PFSK-1 (cell line): ENCODE measurements at regions not wholly inside any gene's neighbourhood (a gene's known extent, or its start where the extent isn't known, plus 50 kb on each side); places are given as distances from the start of the nearest gene placed in this dataset.

ENCODE experiments used
- FOXP2 ChIP-seq: optimal IDR thresholded peaks from 2 replicates; pipeline ENCODE3; 2011; ENCODE audit warnings: borderline replicate concordance, control low read depth, inconsistent platforms; ENCODE audit not compliant: insufficient read depth; ENCODE audit errors: extremely low read length, extremely low read depth
- POLR2AphosphoS5 ChIP-seq: IDR thresholded peaks from 2 replicates; pipeline ENCODE4 v1.6.1; 2012; ENCODE audit warnings: low read depth, mild to moderate bottlenecking, control low read depth, low read length, moderate library complexity
- REST ChIP-seq, 2 experiments: IDR thresholded peaks; 2 replicates each; pipeline versions ENCODE4 v1.6.1 to v1.8.0; 2011 to 2012; ENCODE audit warnings: low read depth in 2 of 2, low read length in 2 of 2, control low read depth in 1 of 2, inconsistent platforms in 1 of 2, mild to moderate bottlenecking in 1 of 2, moderate library complexity in 1 of 2; ENCODE audit not compliant: insufficient read depth in 1 of 2
- SIN3A ChIP-seq: IDR thresholded peaks from 2 replicates; pipeline ENCODE4 v1.6.1; 2012; ENCODE audit warnings: mild to moderate bottlenecking, low read length, moderate library complexity, borderline replicate concordance; ENCODE audit not compliant: insufficient read depth
- TAF1 ChIP-seq: IDR thresholded peaks from 2 replicates; pipeline ENCODE4 v1.6.1; 2012; ENCODE audit warnings: low read length, control low read depth, borderline replicate concordance; ENCODE audit not compliant: insufficient read depth

DNA sequence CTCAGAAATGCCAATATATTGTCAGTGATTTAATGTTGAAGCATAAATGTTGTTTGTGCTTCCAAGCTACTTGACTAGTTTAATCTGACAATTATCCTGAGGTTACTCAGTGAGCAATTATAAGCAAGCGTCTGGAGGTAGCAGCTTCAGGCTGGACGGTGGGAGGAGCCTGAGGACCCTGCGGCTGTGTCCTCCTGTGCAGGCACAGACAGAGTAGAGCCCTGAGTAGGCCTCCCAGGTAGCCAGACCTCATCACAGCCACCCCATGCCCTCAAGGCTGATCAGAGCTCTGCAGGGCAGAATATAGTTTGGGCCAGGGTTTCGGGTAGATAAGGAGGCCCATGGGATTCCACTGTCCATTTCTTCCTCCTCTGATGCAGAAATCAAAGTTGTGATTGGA, 153.6 kb downstream of the DRD1 start:
- TF ChIP-seq TAF1 (no peak), FOXP2 (no peak), REST (IDR thresholded peaks at IDR 0.05; ENCODE audit: insufficient read depth in 1 of 2, low read depth in 2 of 2, low read length in 2 of 2) (no peak), SIN3A (no peak), POLR2AphosphoS5 (no peak)

DNA sequence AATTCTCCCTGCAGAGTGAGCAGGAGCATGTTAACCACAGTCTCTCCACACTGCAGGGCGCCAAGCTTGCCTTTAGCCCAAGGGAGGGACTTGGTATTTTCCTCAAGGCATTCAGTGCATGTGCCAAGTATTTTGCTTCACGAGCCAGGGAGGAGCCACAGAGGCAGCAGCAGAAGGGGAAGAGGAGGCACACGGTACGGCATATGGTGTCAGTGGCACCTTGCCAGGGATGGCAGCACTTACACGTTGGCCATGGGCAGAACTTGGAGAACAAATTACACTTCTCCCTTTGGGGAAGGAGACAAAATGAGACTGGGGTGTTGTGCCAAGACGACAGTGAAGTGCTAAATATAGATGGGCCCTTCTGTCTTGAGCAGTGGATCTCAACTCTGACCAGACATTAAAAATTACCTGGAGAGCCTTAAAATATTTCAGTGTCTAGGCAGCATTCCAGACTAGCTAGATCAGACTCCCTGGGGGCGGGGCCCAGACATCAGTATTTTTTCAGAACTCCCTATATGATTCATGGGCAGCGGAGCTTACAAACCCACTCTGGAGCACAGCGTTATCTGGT, 155.8 kb downstream of the DRD1 start:
- TF ChIP-seq SIN3A (no peak), POLR2AphosphoS5 (no peak), TAF1 (no peak), REST (IDR thresholded peaks at IDR 0.05; ENCODE audit: insufficient read depth in 1 of 2, low read depth in 2 of 2, low read length in 2 of 2) (no peak), FOXP2 (no peak)

DNA sequence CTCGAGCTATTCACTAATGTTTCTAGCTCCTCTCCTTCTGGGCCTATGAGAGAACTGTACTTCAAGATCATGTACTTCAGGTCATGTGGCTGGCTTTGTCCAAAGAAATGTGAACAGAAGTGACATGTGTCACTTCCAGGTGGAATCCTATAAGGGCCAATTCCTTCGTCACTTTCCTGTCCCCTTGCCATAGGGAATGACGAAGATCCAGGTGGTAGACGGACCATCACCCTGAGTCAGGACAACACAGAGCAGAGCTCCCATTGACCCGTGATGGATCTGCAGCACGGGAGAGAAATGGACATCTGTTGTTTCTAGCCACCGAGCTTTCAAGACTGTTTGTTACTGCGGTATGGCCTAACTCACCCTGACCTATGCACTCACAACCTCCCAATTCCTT, 157.0 kb downstream of the DRD1 start:
- no peak for TF ChIP-seq REST (IDR thresholded peaks at IDR 0.05; ENCODE audit: insufficient read depth in 1 of 2, low read depth in 2 of 2, low read length in 2 of 2)
- TF ChIP-seq POLR2AphosphoS5, result no peak
- TF ChIP-seq FOXP2, result no peak
- no peak for TF ChIP-seq TAF1
- no peak for TF ChIP-seq SIN3A

DNA sequence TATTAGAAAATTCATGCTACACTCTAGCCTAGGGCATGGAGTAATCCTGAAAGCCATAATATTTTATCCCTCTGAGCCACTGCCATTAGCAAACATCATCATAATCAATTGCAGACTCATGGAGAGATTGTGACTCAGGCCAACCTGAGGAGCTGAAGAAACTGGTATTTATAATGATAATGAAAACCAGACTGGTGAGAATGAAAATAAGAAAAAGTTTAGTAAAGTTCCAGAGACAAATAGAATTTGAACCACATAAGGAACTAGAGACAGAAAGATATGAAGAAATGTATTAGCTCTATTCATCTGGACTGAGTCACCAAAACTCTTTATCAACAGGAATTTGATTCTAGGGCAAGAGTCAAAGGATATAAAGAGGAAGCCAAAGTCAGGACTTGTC, 158.7 kb downstream of the DRD1 start:
- no peak for TF ChIP-seq POLR2AphosphoS5
- no peak for TF ChIP-seq SIN3A
- no peak for TF ChIP-seq FOXP2
- TF ChIP-seq REST (IDR thresholded peaks at IDR 0.05; ENCODE audit: insufficient read depth in 1 of 2, low read depth in 2 of 2, low read length in 2 of 2), result no peak
- no peak for TF ChIP-seq TAF1

- TF ChIP-seq SIN3A (no peak), REST (IDR thresholded peaks at IDR 0.05; ENCODE audit: insufficient read depth in 1 of 2, low read depth in 2 of 2, low read length in 2 of 2) (no peak), FOXP2 (no peak), POLR2AphosphoS5 (no peak), TAF1 (no peak)
Observed at GRCh38 chr5:175284806-175285205, 159.2 kb downstream of the DRD1 start.
